ENCODE measurements at regions not wholly inside any gene's neighbourhood (a gene's known extent, or its start where the extent isn't known, plus 50 kb on each side); places are given as distances from the start of the nearest gene placed in this dataset.

GRCh38 chr2:220937245-220937644, 634.9 kb downstream of the EPHA4 start:
- no peak for TF ChIP-seq CTCF (IDR thresholded peaks at IDR 0.05)
- TF ChIP-seq POLR2A (IDR thresholded peaks at IDR 0.05) = no peak
